H9 (cell line): ENCODE measurements at regions not wholly inside any gene's neighbourhood (a gene's known extent, or its start where the extent isn't known, plus 50 kb on each side); places are given as distances from the start of the nearest gene placed in this dataset.

Source experiments
- DNase-seq: peaks from one replicate; pipeline ENCODE4 v3.0.0-alpha.2; 2017
- H2AFZ ChIP-seq: one replicate; pipeline ENCODE4 v1.6.1; 2013; ENCODE audit warnings: mild to moderate bottlenecking, low read length, control low read depth, moderate library complexity
- H2AK5ac ChIP-seq: 2 replicates; pipeline ENCODE4 v1.6.1; 2013; ENCODE audit warnings: low read length, control low read depth, mixed read lengths; ENCODE audit not compliant: insufficient read length
- H2BK120ac ChIP-seq: one replicate; pipeline ENCODE4 v1.6.1; 2013; ENCODE audit warnings: low read depth, mild to moderate bottlenecking, low read length, control low read depth, inconsistent platforms; ENCODE audit not compliant: poor library complexity, severe bottlenecking
- H2BK12ac ChIP-seq: 2 replicates; pipeline ENCODE4 v1.6.1; 2013; ENCODE audit warnings: low read length, control low read depth, mixed read lengths, low read depth; ENCODE audit not compliant: insufficient read length
- H2BK15ac ChIP-seq: 2 replicates; pipeline ENCODE4 v1.6.1; 2013; ENCODE audit warnings: low read depth, low read length, control low read depth
- H2BK20ac ChIP-seq: one replicate; pipeline ENCODE4 v1.6.1; 2013; ENCODE audit warnings: low read depth, mild to moderate bottlenecking, low read length, control low read depth, inconsistent platforms; ENCODE audit not compliant: poor library complexity, severe bottlenecking
- H2BK5ac ChIP-seq: 2 replicates; pipeline ENCODE4 v1.6.1; 2013; ENCODE audit warnings: low read length, control low read depth, mixed read lengths; ENCODE audit not compliant: insufficient read length
- H3K14ac ChIP-seq: 2 replicates; pipeline ENCODE4 v1.6.1; 2013; ENCODE audit warnings: low read length, control low read depth; ENCODE audit not compliant: insufficient read depth
- H3K18ac ChIP-seq: 2 replicates; pipeline ENCODE4 v1.6.1; 2013; ENCODE audit warnings: low read depth, mild to moderate bottlenecking, mixed read lengths, low read length, control low read depth; ENCODE audit not compliant: insufficient read length
- H3K23ac ChIP-seq: 2 replicates; pipeline ENCODE4 v1.6.1; 2013; ENCODE audit warnings: low read length, control low read depth, mixed read lengths, low read depth; ENCODE audit not compliant: insufficient read length
- H3K23me2 ChIP-seq: 2 replicates; pipeline ENCODE4 v1.6.1; 2013; ENCODE audit warnings: low read depth, mild to moderate bottlenecking, mixed read lengths, low read length, control low read depth; ENCODE audit not compliant: insufficient read length, poor library complexity, severe bottlenecking
- H3K27ac ChIP-seq: 2 replicates; pipeline ENCODE4 v1.5.1; 2013; ENCODE audit warnings: low read length, control low read depth, mixed read lengths, low read depth; ENCODE audit not compliant: insufficient read length
- H3K27me3 ChIP-seq: 2 replicates; pipeline ENCODE4 v1.6.1; 2013; ENCODE audit warnings: low read length, control low read depth, inconsistent platforms; ENCODE audit not compliant: insufficient read depth
- H3K4ac ChIP-seq: 2 replicates; pipeline ENCODE4 v1.6.1; 2013; ENCODE audit warnings: low read depth, mild to moderate bottlenecking, control low read depth, inconsistent platforms, low read length, moderate library complexity
- H3K4me1 ChIP-seq: 2 replicates; pipeline ENCODE4 v1.6.1; 2013; ENCODE audit warnings: low read length, control low read depth, inconsistent platforms; ENCODE audit not compliant: insufficient read depth
- H3K4me2 ChIP-seq: 2 replicates; pipeline ENCODE4 v1.6.1; 2013; ENCODE audit warnings: low read length, control low read depth, mixed read lengths; ENCODE audit not compliant: insufficient read length, insufficient read depth
- H3K56ac ChIP-seq: 2 replicates; pipeline ENCODE4 v1.6.1; 2013; ENCODE audit warnings: low read depth, mild to moderate bottlenecking, mixed read lengths, low read length, control low read depth; ENCODE audit not compliant: insufficient read length
- H3K79me1 ChIP-seq: 2 replicates; pipeline ENCODE4 v1.6.1; 2013; ENCODE audit warnings: low read depth, mild to moderate bottlenecking, moderate library complexity, low read length, control low read depth, inconsistent platforms; ENCODE audit not compliant: insufficient read depth, poor library complexity, severe bottlenecking
- H3K79me2 ChIP-seq: 2 replicates; pipeline ENCODE4 v1.6.1; 2013; ENCODE audit warnings: low read length, control low read depth, inconsistent platforms; ENCODE audit not compliant: insufficient read depth
- H3K9ac ChIP-seq: 2 replicates; pipeline ENCODE4 v1.6.1; 2013; ENCODE audit warnings: low read length, control low read depth, mixed read lengths; ENCODE audit not compliant: insufficient read length; ENCODE audit errors: extremely low read depth
- H3K9me3 ChIP-seq: one replicate; pipeline ENCODE4 v1.6.1; 2013; ENCODE audit warnings: low read depth, low read length, inconsistent platforms; ENCODE audit not compliant: control insufficient read depth
- H3T11ph ChIP-seq: one replicate; pipeline ENCODE4 v1.6.1; 2013; ENCODE audit warnings: mild to moderate bottlenecking, low read length, control low read depth, inconsistent platforms
- H4K20me1 ChIP-seq: one replicate; pipeline ENCODE4 v1.6.1; 2013; ENCODE audit not compliant: control insufficient read depth, insufficient read length, insufficient read depth
- H4K5ac ChIP-seq: 2 replicates; pipeline ENCODE4 v1.6.1; 2013; ENCODE audit warnings: low read depth, mild to moderate bottlenecking, mixed read lengths, low read length, control low read depth; ENCODE audit not compliant: insufficient read length
- H4K8ac ChIP-seq: replicated peaks from 2 replicates; pipeline ENCODE4 v1.6.1; 2013; ENCODE audit warnings: low read length, control low read depth, mixed read lengths, low read depth; ENCODE audit not compliant: insufficient read length
- H4K91ac ChIP-seq: 2 replicates; pipeline ENCODE4 v1.6.1; 2013; ENCODE audit warnings: low read depth, mild to moderate bottlenecking, moderate library complexity, mixed read lengths, low read length, control low read depth; ENCODE audit not compliant: insufficient read length
- H3K27ac Mint-ChIP-seq, 3 experiments: 2 replicates in 2 of 3; 3 replicates in 1 of 3; pipeline ENCODE4 v1.8.0; 2020 to 2021; ENCODE audit warnings: mixed read lengths in 3 of 3, mild to moderate bottlenecking in 1 of 3, moderate library complexity in 1 of 3
- H3K27me3 Mint-ChIP-seq: 2 replicates; pipeline ENCODE4 v1.8.0; 2021; ENCODE audit warnings: low read depth, mild to moderate bottlenecking, moderate library complexity, mixed read lengths
- H3K36me3 Mint-ChIP-seq, 3 experiments: 2 replicates in 2 of 3; 3 replicates in 1 of 3; pipeline ENCODE4 v1.8.0; 2020 to 2021; ENCODE audit warnings: low read depth in 3 of 3, mixed read lengths in 3 of 3; ENCODE audit not compliant: insufficient read depth in 1 of 3
- H3K4me1 Mint-ChIP-seq, 2 experiments: 2 replicates each; pipeline ENCODE4 v1.8.0; 2020; ENCODE audit warnings: mixed read lengths in 2 of 2
- H3K4me3 Mint-ChIP-seq, 2 experiments: 2 replicates in 1 of 2; 3 replicates in 1 of 2; pipeline ENCODE4 v1.8.0; 2020 to 2021; ENCODE audit warnings: mild to moderate bottlenecking in 2 of 2, mixed read lengths in 2 of 2, moderate library complexity in 1 of 2
- H3K9me3 Mint-ChIP-seq, 2 experiments: 2 replicates in 1 of 2; 3 replicates in 1 of 2; pipeline ENCODE4 v1.8.0; 2020; ENCODE audit warnings: mild to moderate bottlenecking in 2 of 2, mixed read lengths in 2 of 2, moderate library complexity in 1 of 2
- WGBS: extraction: QIAGEN DNeasy Blood & Tissue Kit; methylation state at CpG from one replicate; pipeline ENCODE4 v1.1.7; 2013; ENCODE audit warnings: missing lambda C conversion rate, low lambda C conversion rate, mixed read lengths; ENCODE audit not compliant: insufficient read length; ENCODE audit errors: extremely low coverage; 5-methylcytosine and 5-hydroxymethylcytosine counted together
- TF ChIP-seq, protein P1 (sequence below): fragments of 200-600 bp; sonication (generic); conservative IDR thresholded peaks from 3 replicates; pipeline ENCODE4 v1.8.0; 2021; ENCODE audit warnings: antibody characterized with exemption, mild to moderate bottlenecking

DNA sequence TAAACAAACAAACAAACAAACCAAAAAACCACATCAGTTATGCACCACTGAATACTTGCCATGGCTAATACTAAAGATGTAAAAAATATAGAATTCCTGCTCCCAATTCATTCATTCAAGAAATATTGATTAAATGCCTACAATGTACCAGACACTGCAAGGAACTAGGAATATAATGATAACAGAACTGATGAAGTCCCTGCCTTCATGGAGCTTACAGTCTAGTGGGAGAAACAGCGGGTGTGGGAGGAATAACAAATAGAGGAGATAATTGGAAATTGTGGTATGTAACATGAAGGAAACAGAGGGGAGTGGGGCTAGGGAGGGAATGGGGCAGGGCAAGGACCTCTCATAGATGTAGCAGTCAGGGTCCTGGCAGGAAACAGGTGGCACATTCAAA, 58.6 kb upstream of the NBL1 start:
- Histone ChIP-seq H2BK15ac (no peak overlapping the region), H4K8ac (no peak overlapping the region), H2AK5ac (no peak overlapping the region), H3K4me2 (no peak overlapping the region), H3K56ac (no peak overlapping the region), H2BK120ac (no peak overlapping the region), H3K9me3 (no peaks in the 10 kb centered on the region), H3K79me2 (no peaks in the 10 kb centered on the region), H3K79me1 (no peaks in the 10 kb centered on the region), H3T11ph (no peak overlapping the region), H3K18ac (no peak overlapping the region), H2BK5ac (no peak overlapping the region), H3K4ac (no peak overlapping the region), H3K9ac (no peak overlapping the region), H2BK20ac (no peak overlapping the region), H3K14ac (no peak overlapping the region), H4K91ac (no peak overlapping the region), H4K20me1 (no peaks in the 10 kb centered on the region), H3K23ac (no peak overlapping the region), H4K5ac (no peak overlapping the region), H3K27me3 (no peaks in the 10 kb centered on the region; the same call in 1 of the 2 replicates), H3K27ac (no peak overlapping the region), H3K4me1 (no peaks in the 10 kb centered on the region), H2AFZ (no peak overlapping the region), H2BK12ac (no peak overlapping the region), H3K23me2 (no peaks in the 10 kb centered on the region)
- Mint-ChIP-seq H3K9me3 (no peaks in the 10 kb centered on the region), H3K4me3 (no peak overlapping the region), H3K36me3 (no peaks in the 10 kb centered on the region), H3K4me1 (peaks cover 4% of the 10 kb centered on the region in 2 experiments; a peak in 1 of 4 replicates), H3K27me3 (peaks cover 2% of the 10 kb centered on the region; the same call in 1 of the 2 replicates), H3K27ac (no peak overlapping the region)
- TF ChIP-seq, protein P1, sequence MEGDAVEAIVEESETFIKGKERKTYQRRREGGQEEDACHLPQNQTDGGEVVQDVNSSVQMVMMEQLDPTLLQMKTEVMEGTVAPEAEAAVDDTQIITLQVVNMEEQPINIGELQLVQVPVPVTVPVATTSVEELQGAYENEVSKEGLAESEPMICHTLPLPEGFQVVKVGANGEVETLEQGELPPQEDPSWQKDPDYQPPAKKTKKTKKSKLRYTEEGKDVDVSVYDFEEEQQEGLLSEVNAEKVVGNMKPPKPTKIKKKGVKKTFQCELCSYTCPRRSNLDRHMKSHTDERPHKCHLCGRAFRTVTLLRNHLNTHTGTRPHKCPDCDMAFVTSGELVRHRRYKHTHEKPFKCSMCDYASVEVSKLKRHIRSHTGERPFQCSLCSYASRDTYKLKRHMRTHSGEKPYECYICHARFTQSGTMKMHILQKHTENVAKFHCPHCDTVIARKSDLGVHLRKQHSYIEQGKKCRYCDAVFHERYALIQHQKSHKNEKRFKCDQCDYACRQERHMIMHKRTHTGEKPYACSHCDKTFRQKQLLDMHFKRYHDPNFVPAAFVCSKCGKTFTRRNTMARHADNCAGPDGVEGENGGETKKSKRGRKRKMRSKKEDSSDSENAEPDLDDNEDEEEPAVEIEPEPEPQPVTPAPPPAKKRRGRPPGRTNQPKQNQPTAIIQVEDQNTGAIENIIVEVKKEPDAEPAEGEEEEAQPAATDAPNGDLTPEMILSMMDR: no peak
- no CpG with 5 or more reads among the region's 1 CpG for WGBS
- DNase-seq: no peak
